ENCODE measurements at regions not wholly inside any gene's neighbourhood (a gene's known extent, or its start where the extent isn't known, plus 50 kb on each side); places are given as distances from the start of the nearest gene placed in this dataset.

DNA sequence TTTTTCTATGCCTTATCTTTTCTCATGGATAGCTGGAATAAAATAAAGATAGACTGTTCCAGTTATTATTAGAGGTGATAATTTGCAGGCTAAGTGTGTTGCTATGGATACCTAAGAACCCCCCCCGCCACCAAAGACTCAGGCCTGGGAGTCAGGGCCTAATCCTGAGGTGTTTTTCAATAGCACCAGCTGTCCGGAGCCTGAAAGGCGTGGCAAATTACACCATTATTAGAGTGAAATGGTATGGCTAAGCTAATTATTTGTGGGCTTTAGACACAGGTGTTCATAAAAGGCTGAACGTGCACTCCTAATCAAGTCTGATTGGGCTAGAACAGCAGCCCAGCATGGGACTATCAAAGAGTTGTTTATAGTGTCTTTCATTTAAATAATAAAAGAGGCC is 293.2 kb upstream of the DCC start:
- H3K36me3 ChIP-seq (ENCODE audit: control insufficient read depth in 1 of 2, insufficient read depth in 2 of 2, low read length in 1 of 2), result no peaks in the 10 kb centered on the region
- H3K27ac ChIP-seq (ENCODE audit: low read depth in 1 of 2, low read length in 2 of 2), result no peak overlapping the region
- no peak overlapping the region for H3K4me3 ChIP-seq (ENCODE audit: low read length in 2 of 2)
- intact Hi-C loops (cut with DNase I), result no loop called here
- DNase-seq, result no peak
- ATAC-seq (ENCODE audit: low FRiP score), result no peak
- WGBS, 2 donors, result 64 to 74% methylated on average over 4 of the region's 4 CpGs
- no peaks in the 10 kb centered on the region for H3K4me1 ChIP-seq (ENCODE audit: control insufficient read depth in 1 of 2, insufficient read depth in 2 of 2, low read length in 2 of 2)
- H3K9me3 ChIP-seq (ENCODE audit: control insufficient read depth, low read length), result no peaks in the 10 kb centered on the region
- no peaks in the 10 kb centered on the region for H3K27me3 ChIP-seq (ENCODE audit: control insufficient read depth in 1 of 2, insufficient read depth in 2 of 2, low read length in 1 of 2)

DNA sequence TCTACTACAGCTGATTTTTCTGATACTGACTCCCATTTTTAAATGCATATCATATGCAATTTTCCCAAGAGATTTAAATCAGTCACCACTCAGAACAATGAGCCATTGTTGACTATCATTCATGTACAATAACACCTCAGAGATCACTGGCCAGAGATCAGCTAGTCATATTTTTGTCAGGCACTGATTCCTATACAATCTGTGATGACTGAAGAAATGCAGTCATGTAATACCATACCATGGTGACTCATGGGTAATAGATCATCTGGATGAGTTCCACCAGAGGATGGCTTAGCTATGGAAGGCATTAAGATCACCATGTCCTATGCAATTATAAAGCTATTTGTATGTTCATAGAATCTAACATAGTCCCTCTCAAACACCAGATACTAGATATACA is 285.7 kb upstream of the DCC start:
- no peaks in the 10 kb centered on the region for H3K27me3 ChIP-seq (ENCODE audit: control insufficient read depth in 1 of 2, insufficient read depth in 2 of 2, low read length in 1 of 2)
- peaks cover 2% of the 10 kb centered on the region for H3K9me3 ChIP-seq (ENCODE audit: control insufficient read depth, low read length)
- H3K4me3 ChIP-seq (ENCODE audit: low read length in 2 of 2), result no peak overlapping the region
- DNase-seq, result no peak
- no peaks in the 10 kb centered on the region for H3K36me3 ChIP-seq (ENCODE audit: control insufficient read depth in 1 of 2, insufficient read depth in 2 of 2, low read length in 1 of 2)
- H3K27ac ChIP-seq (ENCODE audit: low read depth in 1 of 2, low read length in 2 of 2), result no peak overlapping the region
- no peak for ATAC-seq (ENCODE audit: low FRiP score)
- H3K4me1 ChIP-seq (ENCODE audit: control insufficient read depth in 1 of 2, insufficient read depth in 2 of 2, low read length in 2 of 2), result no peaks in the 10 kb centered on the region
- intact Hi-C loops (cut with DNase I), result no loop called here

DNA sequence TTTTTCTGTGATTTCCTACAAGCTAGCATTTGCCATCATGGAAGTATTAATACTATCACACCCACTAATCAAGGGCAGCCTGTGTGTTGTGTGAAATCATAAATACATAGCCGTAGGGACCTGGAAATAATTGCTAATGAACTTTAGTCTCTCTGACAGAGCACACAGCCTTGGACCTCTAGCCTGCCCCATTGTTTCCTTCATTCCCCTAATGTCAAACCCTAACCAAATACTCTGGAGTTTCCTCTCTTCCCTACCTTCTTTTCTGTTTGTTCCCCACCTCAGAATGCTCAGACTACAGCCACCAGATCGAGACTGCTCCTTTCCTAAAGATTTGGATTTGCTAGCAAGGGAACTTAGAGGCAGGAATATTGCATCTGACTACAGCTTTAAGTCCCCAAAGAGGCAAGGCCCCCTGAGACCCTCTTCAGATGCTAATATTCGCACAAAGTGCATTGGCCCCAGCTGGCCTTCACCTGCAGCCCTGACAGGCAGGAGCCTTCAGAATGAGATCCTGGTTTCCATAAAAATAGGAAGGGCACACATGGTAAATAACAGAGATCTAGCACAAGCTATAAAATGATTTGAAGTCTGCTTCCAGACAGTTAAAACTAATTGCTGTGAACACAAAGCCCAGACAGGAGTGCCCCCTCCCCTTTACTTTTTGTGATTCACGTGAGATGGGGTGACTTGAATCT is 279.2 kb upstream of the DCC start:
- 18 to 25% methylated on average over 4 of the region's 4 CpGs for WGBS, 2 donors
- H3K27ac ChIP-seq (ENCODE audit: low read depth in 1 of 2, low read length in 2 of 2), result no peak overlapping the region
- no peaks in the 10 kb centered on the region for H3K36me3 ChIP-seq (ENCODE audit: control insufficient read depth in 1 of 2, insufficient read depth in 2 of 2, low read length in 1 of 2)
- intact Hi-C loops (cut with DNase I), result no loop called here
- no peaks in the 10 kb centered on the region for H3K27me3 ChIP-seq (ENCODE audit: control insufficient read depth in 1 of 2, insufficient read depth in 2 of 2, low read length in 1 of 2)
- DNase-seq (no peak), ATAC-seq (ENCODE audit: low FRiP score) (no peak)
- no peak overlapping the region for H3K4me3 ChIP-seq (ENCODE audit: low read length in 2 of 2)
- no peaks in the 10 kb centered on the region for H3K4me1 ChIP-seq (ENCODE audit: control insufficient read depth in 1 of 2, insufficient read depth in 2 of 2, low read length in 2 of 2)
- H3K9me3 ChIP-seq (ENCODE audit: control insufficient read depth, low read length), result peaks cover 2% of the 10 kb centered on the region

- no peaks in the 10 kb centered on the region for H3K4me1 ChIP-seq (ENCODE audit: control insufficient read depth in 1 of 2, insufficient read depth in 2 of 2, low read length in 2 of 2)
- no peak for ATAC-seq (ENCODE audit: low FRiP score)
- 63 to 78% methylated on average over 2 of the region's 2 CpGs for WGBS, 2 donors
- H3K27me3 ChIP-seq (ENCODE audit: control insufficient read depth in 1 of 2, insufficient read depth in 2 of 2, low read length in 1 of 2), result no peaks in the 10 kb centered on the region
- no peak overlapping the region for H3K27ac ChIP-seq (ENCODE audit: low read depth in 1 of 2, low read length in 2 of 2)
- no peak overlapping the region for H3K4me3 ChIP-seq (ENCODE audit: low read length in 2 of 2)
- intact Hi-C loops (cut with DNase I), result no loop called here
- H3K36me3 ChIP-seq (ENCODE audit: control insufficient read depth in 1 of 2, insufficient read depth in 2 of 2, low read length in 1 of 2), result no peaks in the 10 kb centered on the region
- H3K9me3 ChIP-seq (ENCODE audit: control insufficient read depth, low read length), result no peaks in the 10 kb centered on the region
- no peak for DNase-seq
Measured at GRCh38 chr18:52063923-52064322, 276.1 kb upstream of the DCC start.

DNA sequence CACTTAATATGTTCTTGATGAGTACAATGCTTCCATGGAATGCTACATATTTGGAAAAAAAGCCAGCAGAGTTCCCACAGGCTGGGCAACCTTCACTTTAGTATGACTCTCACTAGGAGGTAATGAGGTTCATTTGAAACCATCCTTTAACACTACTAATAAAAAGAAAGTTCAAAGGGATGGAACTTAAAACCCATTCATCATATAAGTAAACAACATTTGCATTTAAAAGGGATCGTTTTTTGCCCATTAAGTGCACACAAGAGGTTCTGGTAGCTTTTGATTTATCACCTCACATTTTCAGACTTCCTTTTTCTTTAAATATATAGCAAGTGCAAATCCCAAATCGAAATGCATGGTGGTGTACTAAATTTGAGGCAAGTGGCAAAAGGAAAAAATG is 270.8 kb upstream of the DCC start:
- H3K27ac ChIP-seq (ENCODE audit: low read depth in 1 of 2, low read length in 2 of 2), result no peak overlapping the region
- H3K36me3 ChIP-seq (ENCODE audit: control insufficient read depth in 1 of 2, insufficient read depth in 2 of 2, low read length in 1 of 2), result no peaks in the 10 kb centered on the region
- no peak overlapping the region for H3K4me3 ChIP-seq (ENCODE audit: low read length in 2 of 2)
- no peak for DNase-seq
- no peaks in the 10 kb centered on the region for H3K27me3 ChIP-seq (ENCODE audit: control insufficient read depth in 1 of 2, insufficient read depth in 2 of 2, low read length in 1 of 2)
- H3K9me3 ChIP-seq (ENCODE audit: control insufficient read depth, low read length), result no peaks in the 10 kb centered on the region
- ATAC-seq (ENCODE audit: low FRiP score), result no peak
- H3K4me1 ChIP-seq (ENCODE audit: control insufficient read depth in 1 of 2, insufficient read depth in 2 of 2, low read length in 2 of 2), result no peaks in the 10 kb centered on the region
- intact Hi-C loops (cut with DNase I), result no loop called here
- 21 to 23% methylated on average over 2 of the region's 2 CpGs for whole genome bisulfite sequencing, 2 donors

DNA sequence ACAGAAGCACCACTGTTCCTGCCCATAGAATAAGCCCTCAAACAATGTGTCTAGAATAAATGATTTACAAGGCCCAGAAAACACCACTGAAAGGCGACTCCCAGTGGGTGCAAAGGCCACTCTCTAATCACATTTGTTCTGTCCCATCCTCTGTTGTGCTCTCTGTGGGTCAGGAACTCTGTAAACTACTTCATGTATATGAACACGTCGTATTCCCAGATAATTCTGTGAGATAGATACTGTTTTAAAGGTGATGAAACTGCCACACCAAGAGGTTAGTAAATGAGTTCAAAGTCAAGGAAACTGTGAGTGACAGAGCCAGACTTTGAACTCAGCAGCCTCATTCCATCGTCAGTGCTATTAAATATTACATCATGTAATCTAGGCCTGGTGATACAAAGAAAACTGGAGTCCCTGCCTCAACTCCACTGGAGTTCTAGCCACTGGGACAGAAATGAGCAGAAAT is 269.7 kb upstream of the DCC start:
- no peaks in the 10 kb centered on the region for H3K36me3 ChIP-seq (ENCODE audit: control insufficient read depth in 1 of 2, insufficient read depth in 2 of 2, low read length in 1 of 2)
- intact Hi-C loops (cut with DNase I), result no loop called here
- no peaks in the 10 kb centered on the region for H3K9me3 ChIP-seq (ENCODE audit: control insufficient read depth, low read length)
- DNase-seq (no peak), ATAC-seq (ENCODE audit: low FRiP score) (no peak)
- 27 to 39% methylated on average over 4 of the region's 4 CpGs for WGBS, 2 donors
- H3K4me1 ChIP-seq (ENCODE audit: control insufficient read depth in 1 of 2, insufficient read depth in 2 of 2, low read length in 2 of 2), result no peaks in the 10 kb centered on the region
- H3K27me3 ChIP-seq (ENCODE audit: control insufficient read depth in 1 of 2, insufficient read depth in 2 of 2, low read length in 1 of 2), result no peaks in the 10 kb centered on the region
- H3K4me3 ChIP-seq (ENCODE audit: low read length in 2 of 2), result no peak overlapping the region
- H3K27ac ChIP-seq (ENCODE audit: low read depth in 1 of 2, low read length in 2 of 2), result no peak overlapping the region

DNA sequence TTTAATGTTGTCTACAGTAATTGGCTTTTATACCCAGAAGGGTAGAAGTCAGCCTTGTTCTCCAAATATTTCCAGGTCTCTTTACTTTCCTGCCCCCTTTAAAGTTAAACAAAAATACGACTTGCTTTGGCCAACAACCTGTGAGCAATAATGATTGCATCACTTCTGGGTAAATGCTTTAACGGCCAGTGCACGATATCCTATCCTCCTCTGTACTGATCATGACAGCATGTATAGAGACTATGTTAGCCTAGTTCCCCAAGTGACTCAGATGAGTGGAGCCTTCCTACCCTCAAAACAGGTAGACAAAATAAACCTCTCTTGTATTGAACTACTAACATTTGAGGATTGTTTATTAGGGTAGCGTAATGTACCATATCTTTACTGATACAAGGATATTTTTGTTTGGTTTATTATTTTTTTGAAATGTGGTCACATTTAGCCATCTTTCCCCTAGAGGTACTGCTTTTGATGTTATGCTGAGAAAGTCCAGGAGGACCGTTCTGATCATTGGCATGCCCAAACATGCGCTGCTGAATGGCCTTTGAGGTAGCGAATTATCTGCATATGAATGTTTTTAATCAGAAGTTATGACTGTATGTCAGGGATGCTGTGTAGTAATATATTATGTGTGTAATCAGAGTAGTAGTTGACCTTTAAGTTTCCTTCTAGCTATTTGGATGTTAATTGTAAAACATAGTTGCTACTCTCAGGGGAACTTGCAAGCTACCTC is 262.6 kb upstream of the DCC start:
- H3K4me3 ChIP-seq (ENCODE audit: low read length in 2 of 2), result no peak overlapping the region
- 86 to 87% methylated on average over 7 of the region's 7 CpGs for WGBS, 2 donors
- ATAC-seq (ENCODE audit: low FRiP score), result no peak
- no peaks in the 10 kb centered on the region for H3K4me1 ChIP-seq (ENCODE audit: control insufficient read depth in 1 of 2, insufficient read depth in 2 of 2, low read length in 2 of 2)
- H3K27ac ChIP-seq (ENCODE audit: low read depth in 1 of 2, low read length in 2 of 2), result no peak overlapping the region
- DNase-seq, result no peak
- H3K36me3 ChIP-seq (ENCODE audit: control insufficient read depth in 1 of 2, insufficient read depth in 2 of 2, low read length in 1 of 2), result no peaks in the 10 kb centered on the region
- H3K27me3 ChIP-seq (ENCODE audit: control insufficient read depth in 1 of 2, insufficient read depth in 2 of 2, low read length in 1 of 2), result no peaks in the 10 kb centered on the region
- no peaks in the 10 kb centered on the region for H3K9me3 ChIP-seq (ENCODE audit: control insufficient read depth, low read length)
- intact Hi-C loops (cut with DNase I), result no loop called here

GRCh38 chr18:52082246-52082645 is 257.8 kb upstream of the DCC start:
- H3K27ac ChIP-seq (ENCODE audit: low read depth in 1 of 2, low read length in 2 of 2), result no peak overlapping the region
- intact Hi-C loops (cut with DNase I), result no loop called here
- no peaks in the 10 kb centered on the region for H3K4me1 ChIP-seq (ENCODE audit: control insufficient read depth in 1 of 2, insufficient read depth in 2 of 2, low read length in 2 of 2)
- no peak for DNase-seq
- no peak for ATAC-seq (ENCODE audit: low FRiP score)
- 32 to 45% methylated on average over 1 of the region's 1 CpG for WGBS, 2 donors
- no peak overlapping the region for H3K4me3 ChIP-seq (ENCODE audit: low read length in 2 of 2)
- no peaks in the 10 kb centered on the region for H3K27me3 ChIP-seq (ENCODE audit: control insufficient read depth in 1 of 2, insufficient read depth in 2 of 2, low read length in 1 of 2)
- H3K9me3 ChIP-seq (ENCODE audit: control insufficient read depth, low read length), result no peaks in the 10 kb centered on the region
- H3K36me3 ChIP-seq (ENCODE audit: control insufficient read depth in 1 of 2, insufficient read depth in 2 of 2, low read length in 1 of 2), result no peaks in the 10 kb centered on the region

- Histone ChIP-seq H3K4me1 (ENCODE audit: control insufficient read depth in 1 of 2, insufficient read depth in 2 of 2, low read length in 2 of 2) (no peaks in the 10 kb centered on the region), H3K27me3 (ENCODE audit: control insufficient read depth in 1 of 2, insufficient read depth in 2 of 2, low read length in 1 of 2) (no peaks in the 10 kb centered on the region), H3K27ac (ENCODE audit: low read depth in 1 of 2, low read length in 2 of 2) (no peak overlapping the region), H3K9me3 (ENCODE audit: control insufficient read depth, low read length) (no peaks in the 10 kb centered on the region), H3K4me3 (ENCODE audit: low read length in 2 of 2) (no peak overlapping the region), H3K36me3 (ENCODE audit: control insufficient read depth in 1 of 2, insufficient read depth in 2 of 2, low read length in 1 of 2) (no peaks in the 10 kb centered on the region)
- intact Hi-C loops (cut with DNase I), result no loop called here
- WGBS, 2 donors, result 76 to 79% methylated on average over 2 of the region's 2 CpGs
- DNase-seq (no peak), ATAC-seq (ENCODE audit: low FRiP score) (no peak)
Measured at GRCh38 chr18:52087140-52087539, 252.9 kb upstream of the DCC start.
